Prostate gland (tissue), 2 donors: ENCODE measurements at regions not wholly inside any gene's neighbourhood (a gene's known extent, or its start where the extent isn't known, plus 50 kb on each side); places are given as distances from the start of the nearest gene placed in this dataset.

ENCODE experiments used
- CTCF ChIP-seq, 4 experiments: fragments of 200-600 bp in 2 of 4; fragments of 450-650 bp in 2 of 4; sonication (generic) in 2 of 4; IDR thresholded peaks; 1 replicate in 3 of 4; 2 replicates in 1 of 4; pipeline ENCODE4 v1.5.1; 2016 to 2019; ENCODE audit warnings: antibody characterized with exemption in 4 of 4, mild to moderate bottlenecking in 2 of 4, moderate library complexity in 2 of 4
- POLR2A ChIP-seq: fragments of 450-650 bp; IDR thresholded peaks from one replicate; pipeline ENCODE4 v1.6.1; 2016; ENCODE audit warnings: antibody characterized with exemption, mild to moderate bottlenecking
- POLR2AphosphoS5 ChIP-seq: sonication (generic); formaldehyde crosslinking; IDR thresholded peaks from one replicate; pipeline ENCODE4 v1.6.1; 2017; ENCODE audit warnings: antibody characterized with exemption

DNA sequence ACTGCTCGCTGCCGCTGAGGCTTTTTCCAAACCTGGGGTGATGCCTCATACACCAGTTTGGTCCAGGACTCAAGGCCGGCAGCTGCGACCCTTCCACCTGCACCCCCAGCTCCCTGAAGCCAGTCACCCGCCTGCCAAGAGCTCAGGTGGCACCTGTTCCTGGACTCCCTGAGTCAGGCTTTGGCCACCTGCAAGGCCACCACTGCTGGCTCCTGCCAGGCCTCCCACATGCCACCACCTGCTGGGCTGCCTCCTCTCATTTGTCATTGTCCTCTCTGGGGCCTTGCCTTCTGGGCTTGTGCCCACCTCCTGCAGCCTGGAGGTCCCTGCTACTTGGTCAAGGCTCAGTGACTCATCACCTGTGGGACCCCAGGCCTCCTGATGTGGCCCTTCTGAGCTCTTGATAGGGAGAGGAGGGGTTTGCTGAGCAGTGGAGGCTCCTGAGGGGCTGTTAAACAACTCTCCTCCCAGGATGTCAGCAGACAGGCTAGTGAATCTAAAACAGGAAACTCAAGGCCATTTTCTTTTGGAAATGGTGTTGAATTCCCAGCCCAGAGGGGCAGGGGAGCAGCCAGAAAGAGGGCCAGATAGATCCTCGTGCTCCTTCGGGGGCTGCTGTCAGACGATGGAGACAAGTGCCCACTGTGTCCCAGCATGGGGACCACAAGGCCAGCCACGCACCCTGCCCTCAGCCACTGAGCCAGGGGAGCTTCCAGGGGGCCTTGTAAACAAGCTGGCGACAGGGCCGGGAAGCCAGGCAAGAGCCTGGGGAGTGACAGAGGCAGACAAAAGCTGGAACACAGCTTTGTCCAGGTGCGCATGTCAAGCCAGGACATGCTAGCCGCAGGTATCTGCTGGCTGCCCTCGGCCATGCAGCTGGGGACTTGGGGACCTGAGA is 416.8 kb downstream of the LRATD1 start:
- TF ChIP-seq CTCF (IDR thresholded peaks at IDR 0.05), result no peak
- no peak for TF ChIP-seq POLR2A
- no peak for TF ChIP-seq POLR2AphosphoS5
